Trophoblast cell (in vitro differentiated cells and primary cell): ENCODE measurements at regions not wholly inside any gene's neighbourhood (a gene's known extent, or its start where the extent isn't known, plus 50 kb on each side); places are given as distances from the start of the nearest gene placed in this dataset.

Experiments
- DNase-seq, 2 donors: peaks; one replicate each; pipeline ENCODE4 v3.0.0-alpha.2; 2016
- H2AFZ ChIP-seq: 2 replicates; pipeline ENCODE4 v1.6.1; 2013; ENCODE audit warnings: low read length, moderate library complexity, mild to moderate bottlenecking; ENCODE audit not compliant: insufficient read depth, poor library complexity
- H2AK5ac ChIP-seq: 2 replicates; pipeline ENCODE4 v1.6.1; 2013; ENCODE audit warnings: mild to moderate bottlenecking, low read length
- H2BK120ac ChIP-seq: 2 replicates; pipeline ENCODE4 v1.6.1; 2013; ENCODE audit warnings: low read length, mild to moderate bottlenecking, moderate library complexity; ENCODE audit not compliant: insufficient read depth, poor library complexity
- H2BK12ac ChIP-seq: 2 replicates; pipeline ENCODE4 v1.6.1; 2013; ENCODE audit warnings: mild to moderate bottlenecking, low read length, moderate library complexity
- H2BK5ac ChIP-seq: 2 replicates; pipeline ENCODE4 v1.6.1; 2013; ENCODE audit warnings: low read length, low read depth, moderate library complexity, mild to moderate bottlenecking; ENCODE audit not compliant: poor library complexity
- H3K14ac ChIP-seq: 2 replicates; pipeline ENCODE4 v1.6.1; 2013; ENCODE audit warnings: mild to moderate bottlenecking, low read length
- H3K18ac ChIP-seq: 2 replicates; pipeline ENCODE4 v1.6.1; 2013; ENCODE audit warnings: mild to moderate bottlenecking, low read length
- H3K23ac ChIP-seq: 2 replicates; pipeline ENCODE4 v1.6.1; 2013; ENCODE audit warnings: low read length
- H3K27ac ChIP-seq: 2 replicates; pipeline ENCODE4 v1.5.1; 2013; ENCODE audit warnings: low read depth, mild to moderate bottlenecking, inconsistent platforms, low read length, moderate library complexity
- H3K27me3 ChIP-seq: 2 replicates; pipeline ENCODE4 v1.6.1; 2013; ENCODE audit warnings: inconsistent platforms, mild to moderate bottlenecking, low read length, moderate library complexity; ENCODE audit not compliant: insufficient read depth
- H3K36me3 ChIP-seq, 2 experiments: 1 replicate in 1 of 2; 2 replicates in 1 of 2; pipeline ENCODE4 v1.6.1; 2013; ENCODE audit warnings: low read length in 2 of 2, mild to moderate bottlenecking in 2 of 2, moderate library complexity in 1 of 2; ENCODE audit not compliant: insufficient read depth in 2 of 2, control insufficient read depth in 1 of 2
- H3K4ac ChIP-seq: 2 replicates; pipeline ENCODE4 v1.6.1; 2013; ENCODE audit warnings: low read depth, mild to moderate bottlenecking, low read length, moderate library complexity
- H3K4me1 ChIP-seq, 2 experiments: 1 replicate in 1 of 2; 2 replicates in 1 of 2; pipeline ENCODE4 v1.6.1; 2013; ENCODE audit warnings: low read length in 2 of 2, mild to moderate bottlenecking in 2 of 2, moderate library complexity in 1 of 2; ENCODE audit not compliant: insufficient read depth in 2 of 2, control insufficient read depth in 1 of 2
- H3K4me2 ChIP-seq: 2 replicates; pipeline ENCODE4 v1.6.1; 2013; ENCODE audit warnings: inconsistent platforms, mild to moderate bottlenecking, low read length, moderate library complexity
- H3K4me3 ChIP-seq: 2 replicates; pipeline ENCODE4 v1.5.1; 2013; ENCODE audit warnings: mild to moderate bottlenecking, low read depth, low read length, inconsistent platforms
- H3K79me1 ChIP-seq: one replicate; pipeline ENCODE4 v1.6.1; 2013; ENCODE audit warnings: low read length
- H3K79me2 ChIP-seq: 2 replicates; pipeline ENCODE4 v1.6.1; 2013; ENCODE audit warnings: low read length, mild to moderate bottlenecking; ENCODE audit not compliant: control insufficient read depth, insufficient read depth, poor library complexity
- H3K9ac ChIP-seq: 2 replicates; pipeline ENCODE4 v1.6.1; 2013; ENCODE audit warnings: mild to moderate bottlenecking, low read length
- H3K9me3 ChIP-seq: 2 replicates; pipeline ENCODE4 v1.6.1; 2013; ENCODE audit warnings: low read depth, mild to moderate bottlenecking, control low read depth, inconsistent platforms, low read length; ENCODE audit not compliant: insufficient read depth
- H4K12ac ChIP-seq: 2 replicates; pipeline ENCODE4 v1.6.1; 2013; ENCODE audit warnings: low read depth, mild to moderate bottlenecking, low read length, moderate library complexity
- H4K8ac ChIP-seq: 2 replicates; pipeline ENCODE4 v1.6.1; 2013; ENCODE audit warnings: low read depth, mild to moderate bottlenecking, low read length, moderate library complexity
- H4K91ac ChIP-seq: one replicate; pipeline ENCODE4 v1.6.1; 2013; ENCODE audit warnings: low read depth, mild to moderate bottlenecking, low read length, moderate library complexity
- WGBS: extraction: QIAGEN DNeasy Blood & Tissue Kit; methylation state at CpG from one replicate; pipeline ENCODE4 v1.1.7; 2013; ENCODE audit warnings: missing lambda C conversion rate; ENCODE audit not compliant: insufficient read length, insufficient coverage; ENCODE audit errors: extremely low coverage; 5-methylcytosine and 5-hydroxymethylcytosine counted together

DNA sequence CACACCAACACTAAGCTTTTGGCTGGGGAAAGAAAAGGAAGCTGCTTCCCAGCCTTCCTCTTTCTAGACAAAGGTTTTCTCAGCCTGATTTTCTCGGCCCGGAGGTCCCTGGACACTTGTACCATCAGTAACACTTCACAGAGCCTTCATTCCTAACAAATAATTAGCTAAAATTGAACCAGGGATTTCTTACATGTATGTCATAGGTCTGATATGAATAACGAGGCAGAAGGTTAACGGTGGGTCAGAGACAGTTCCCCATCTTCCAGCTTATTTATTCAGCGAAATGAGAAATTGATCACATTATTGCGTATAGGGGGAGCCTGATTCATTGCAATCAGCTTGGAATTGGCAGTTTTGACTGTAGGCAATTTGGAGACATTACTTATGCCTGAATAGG lies 142.5 kb downstream of the SALL1 start:
- Histone ChIP-seq H2AFZ (no peak overlapping the region), H3K18ac (no peak overlapping the region), H2BK12ac (no peak overlapping the region), H2AK5ac (no peak overlapping the region), H3K27ac (no peak overlapping the region), H3K4me3 (no peak overlapping the region), H2BK5ac (no peak overlapping the region), H3K4me1 (peaks cover 2% of the 10 kb centered on the region in 2 experiments), H4K8ac (no peak overlapping the region), H3K4me2 (no peak overlapping the region), H4K12ac (no peak overlapping the region), H3K4ac (no peak overlapping the region), H3K79me1 (no peaks in the 10 kb centered on the region), H3K14ac (no peak overlapping the region), H2BK120ac (no peak overlapping the region), H4K91ac (no peak overlapping the region), H3K9ac (no peak overlapping the region), H3K36me3 (no peaks in the 10 kb centered on the region), H3K9me3 (peaks cover 1% of the 10 kb centered on the region), H3K23ac (no peak overlapping the region), H3K27me3 (no peaks in the 10 kb centered on the region), H3K79me2 (no peaks in the 10 kb centered on the region)
- DNase-seq = no peak
- WGBS = no CpG with 5 or more reads among the region's 6 CpGs

DNA sequence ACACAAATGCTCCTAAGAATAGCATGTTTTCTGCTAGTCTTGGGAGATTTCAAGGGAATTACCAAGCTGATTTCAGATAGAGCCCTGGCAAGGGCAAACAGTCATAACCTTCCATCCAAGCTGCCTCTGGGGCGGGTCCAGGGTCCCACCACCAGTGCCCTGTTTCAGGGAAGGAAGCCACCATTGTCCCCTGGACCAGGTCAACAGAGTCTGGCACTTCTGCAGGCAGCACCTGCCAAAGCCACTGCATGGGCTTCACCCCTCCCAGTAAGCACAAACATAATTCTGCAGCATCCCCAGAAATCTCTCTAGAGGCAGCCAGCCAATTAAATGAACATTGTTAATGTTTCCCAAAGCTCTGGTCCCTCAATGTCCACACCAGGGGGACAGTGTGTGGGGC lies 143.0 kb downstream of the SALL1 start:
- H2BK120ac ChIP-seq = no peak overlapping the region
- no CpG with 5 or more reads among the region's 1 CpG for WGBS
- no peak overlapping the region for H3K18ac ChIP-seq

GRCh38 chr16:51003850-51004566 lies 147.1 kb downstream of the SALL1 start:
- H3K14ac ChIP-seq = no peak overlapping the region
- no peaks in the 10 kb centered on the region for H3K79me2 ChIP-seq
- H2AFZ ChIP-seq = no peak overlapping the region
- no peak overlapping the region for H3K27ac ChIP-seq
- H4K12ac ChIP-seq = no peak overlapping the region
- H2BK120ac ChIP-seq = no peak overlapping the region
- no peak overlapping the region for H3K4me2 ChIP-seq
- no CpG with 5 or more reads among the region's 5 CpGs for WGBS
- H3K4me3 ChIP-seq = no peak overlapping the region
- no peaks in the 10 kb centered on the region for H3K27me3 ChIP-seq
- no peak overlapping the region for H4K8ac ChIP-seq
- no peaks in the 10 kb centered on the region for H3K79me1 ChIP-seq
- H3K4me1 ChIP-seq = no peaks in the 10 kb centered on the region
- no peak overlapping the region for H2AK5ac ChIP-seq
- no peak overlapping the region for H3K9ac ChIP-seq
- H3K9me3 ChIP-seq = no peaks in the 10 kb centered on the region
- no peak overlapping the region for H3K23ac ChIP-seq
- no peak overlapping the region for H4K91ac ChIP-seq
- H3K18ac ChIP-seq = no peak overlapping the region
- DNase-seq = no peak
- H3K36me3 ChIP-seq = no peaks in the 10 kb centered on the region
- H2BK12ac ChIP-seq = no peak overlapping the region
- H3K4ac ChIP-seq = no peak overlapping the region
- no peak overlapping the region for H2BK5ac ChIP-seq

More for the DNA sequence above, 143.0 kb downstream of the SALL1 start:
- H3K23ac ChIP-seq = no peak overlapping the region
- H3K27ac ChIP-seq = no peak overlapping the region
- H3K36me3 ChIP-seq = no peaks in the 10 kb centered on the region
- H3K9me3 ChIP-seq = peaks cover 1% of the 10 kb centered on the region
- no peak overlapping the region for H2BK5ac ChIP-seq
- H3K4me1 ChIP-seq = peaks cover 2% of the 10 kb centered on the region in 2 experiments
- no peak overlapping the region for H3K9ac ChIP-seq
- no peak overlapping the region for H2BK12ac ChIP-seq
- no peak for DNase-seq
- no peak overlapping the region for H3K4ac ChIP-seq
- no peaks in the 10 kb centered on the region for H3K79me2 ChIP-seq
- no peak overlapping the region for H2AK5ac ChIP-seq
- H4K12ac ChIP-seq = no peak overlapping the region
- H3K14ac ChIP-seq = no peak overlapping the region
- H3K27me3 ChIP-seq = no peaks in the 10 kb centered on the region
- H3K4me3 ChIP-seq = no peak overlapping the region
- no peak overlapping the region for H4K8ac ChIP-seq
- H3K4me2 ChIP-seq = no peak overlapping the region
- H2AFZ ChIP-seq = no peak overlapping the region
- no peak overlapping the region for H4K91ac ChIP-seq
- H3K79me1 ChIP-seq = no peaks in the 10 kb centered on the region

DNA sequence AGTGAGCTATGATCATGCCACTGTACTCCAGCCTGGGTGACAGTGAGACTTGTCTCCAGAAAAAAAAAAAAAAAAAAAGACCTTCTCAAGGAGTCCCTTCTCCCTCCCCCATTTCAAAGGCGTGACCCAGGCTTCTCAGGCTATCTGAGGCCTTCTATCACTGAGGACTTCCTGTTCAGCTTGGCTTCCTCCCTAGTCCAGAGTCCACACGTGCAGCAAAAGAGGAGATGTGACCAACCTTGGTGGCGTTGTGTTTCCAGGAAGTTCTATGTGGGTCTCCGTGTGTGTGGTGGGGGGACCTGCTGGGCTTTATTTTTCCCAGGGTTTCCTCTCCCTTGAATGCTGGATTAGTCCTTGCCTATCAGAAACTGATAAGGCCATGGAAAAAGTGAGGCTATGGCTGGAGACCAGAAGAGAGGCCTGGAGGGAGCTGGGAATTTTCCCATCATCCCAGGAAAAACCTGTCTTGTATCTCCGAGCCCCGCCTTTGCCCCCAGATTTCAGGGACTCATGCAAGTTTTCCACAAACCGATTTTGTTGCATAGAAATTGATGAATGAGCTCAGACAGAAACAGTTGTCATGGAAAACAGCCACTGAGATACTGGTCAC lies 148.1 kb downstream of the SALL1 start:
- Histone ChIP-seq H3K79me1 (no peaks in the 10 kb centered on the region), H3K4me3 (no peak overlapping the region), H3K36me3 (no peaks in the 10 kb centered on the region), H3K9ac (no peak overlapping the region), H3K79me2 (no peaks in the 10 kb centered on the region), H3K4me1 (no peaks in the 10 kb centered on the region), H3K23ac (no peak overlapping the region), H3K4ac (no peak overlapping the region), H2BK5ac (no peak overlapping the region), H2BK120ac (no peak overlapping the region), H3K9me3 (no peaks in the 10 kb centered on the region), H3K27me3 (no peaks in the 10 kb centered on the region), H4K12ac (no peak overlapping the region), H2BK12ac (no peak overlapping the region), H3K4me2 (no peak overlapping the region), H4K91ac (no peak overlapping the region), H2AFZ (no peak overlapping the region), H2AK5ac (no peak overlapping the region), H4K8ac (no peak overlapping the region), H3K27ac (no peak overlapping the region), H3K14ac (no peak overlapping the region), H3K18ac (no peak overlapping the region)
- DNase-seq = no peak
- no CpG with 5 or more reads among the region's 7 CpGs for WGBS
